ENCODE measurements at regions not wholly inside any gene's neighbourhood (a gene's known extent, or its start where the extent isn't known, plus 50 kb on each side); places are given as distances from the start of the nearest gene placed in this dataset.

DNA sequence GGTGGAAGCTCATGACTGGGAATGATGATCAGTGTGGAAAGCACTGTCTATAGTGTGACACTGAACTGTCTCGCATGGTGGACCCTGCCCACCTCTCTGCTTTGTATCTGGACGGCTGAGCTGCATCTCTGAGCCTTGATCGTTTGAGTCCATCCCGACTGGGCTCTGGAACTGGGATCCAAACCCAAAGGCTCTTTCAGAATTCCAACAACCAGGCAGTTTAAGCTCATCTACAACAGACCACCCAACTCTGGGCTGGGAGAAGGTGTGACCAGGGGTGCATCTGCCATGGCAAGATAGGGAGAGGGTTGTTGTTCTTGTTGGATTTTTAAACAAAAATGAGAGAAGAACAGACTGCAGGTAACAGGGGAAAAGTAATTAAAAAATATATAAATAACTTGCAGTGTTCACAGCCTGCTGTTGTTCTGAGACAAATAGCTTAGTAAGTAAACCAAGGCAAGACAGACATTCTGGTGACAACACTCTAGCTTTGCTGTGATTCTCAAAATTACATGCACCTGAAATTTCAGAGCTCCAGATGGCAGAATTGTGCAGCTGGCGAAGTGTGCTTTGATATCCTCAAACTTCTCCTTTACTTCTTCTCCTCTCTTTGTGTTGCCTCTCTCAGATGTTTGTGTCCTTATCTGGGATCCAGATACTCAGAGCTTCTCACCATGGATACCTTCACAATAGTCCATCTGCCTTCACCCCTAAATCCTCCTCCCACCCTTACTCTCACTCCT lies 209.6 kb downstream of the EMP1 start:
- ChIA-PET CTCF (ENCODE audit: low intra/inter-chr PET ratio, low total read pairs) (no interaction called here), POLR2A (no interaction called here)
- in situ Hi-C loops (cut with HindIII; ENCODE audit: extremely low pct_ligation_motif_present, low pct_unique_long_range_greater_than_20kb), result no loop called here
- H2AFZ ChIP-seq (ENCODE audit: low read length), result no peak overlapping the region
- peaks cover 22% of the 10 kb centered on the region for H3K9me3 ChIP-seq (ENCODE audit: low read length)
- WGBS (ENCODE audit: low lambda C conversion rate), result 4% methylated on average over 5 of the region's 5 CpGs
- TF ChIP-seq CENPT (CRISPR knock-in tag; IDR thresholded peaks at IDR 0.05; ENCODE audit: low read depth) (no peak), ZNF44 (CRISPR knock-in tag; IDR thresholded peaks at IDR 0.05) (no peak), ZBTB38 (CRISPR knock-in tag; IDR thresholded peaks at IDR 0.05) (no peak), ZNF614 (CRISPR knock-in tag; IDR thresholded peaks at IDR 0.05; ENCODE audit: borderline replicate concordance) (no peak), ZNF607 (CRISPR knock-in tag; IDR thresholded peaks at IDR 0.05; ENCODE audit: borderline replicate concordance) (no peak)
- TF ChIP-seq, protein P1, sequence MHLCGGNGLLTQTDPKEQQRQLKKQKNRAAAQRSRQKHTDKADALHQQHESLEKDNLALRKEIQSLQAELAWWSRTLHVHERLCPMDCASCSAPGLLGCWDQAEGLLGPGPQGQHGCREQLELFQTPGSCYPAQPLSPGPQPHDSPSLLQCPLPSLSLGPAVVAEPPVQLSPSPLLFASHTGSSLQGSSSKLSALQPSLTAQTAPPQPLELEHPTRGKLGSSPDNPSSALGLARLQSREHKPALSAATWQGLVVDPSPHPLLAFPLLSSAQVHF (CRISPR knock-in tag; IDR thresholded peaks at IDR 0.05), result no peak
- no peaks in the 10 kb centered on the region for H3K36me3 ChIP-seq (replicated peaks in 1 of 2; ENCODE audit: control insufficient read depth in 1 of 2, insufficient read depth in 2 of 2, low read length in 2 of 2)
- no peak overlapping the region for H3K4me2 ChIP-seq (ENCODE audit: low read depth, low read length)
- H3K27ac ChIP-seq (ENCODE audit: extremely low read length, insufficient read depth, low read length), result no peak overlapping the region
- FAIRE-seq (no peak), ATAC-seq (no peak), DNase-seq (ENCODE audit: low spot score) (no peak)
- H3K9ac ChIP-seq (ENCODE audit: insufficient read depth, low read depth, low read length), result no peak overlapping the region
- H3K79me2 ChIP-seq (ENCODE audit: insufficient read depth, low read length), result no peaks in the 10 kb centered on the region
- BruUV-seq (replicated peaks), result no TSS peak
- peaks cover 0 to 19% of the 10 kb centered on the region in 2 experiments; a peak in 2 of 5 replicates for H3K27me3 ChIP-seq (ENCODE audit: control insufficient read depth in 1 of 2, insufficient read depth in 2 of 2, low read length in 2 of 2)
- intact Hi-C loops (cut with micrococcal nuclease; ENCODE audit: unreplicated experiment), result no loop called here
- H4K20me1 ChIP-seq (ENCODE audit: insufficient read depth, low read length), result no peaks in the 10 kb centered on the region
- H3K4me3 ChIP-seq (replicated peaks in 1 of 3; ENCODE audit: insufficient read depth in 1 of 3, low read depth in 2 of 3, low read length in 3 of 3), result no peak overlapping the region
- H3K4me1 ChIP-seq (ENCODE audit: insufficient read depth, low read length), result no peaks in the 10 kb centered on the region

Measured in HepG2 (cell line).